ENCODE measurements at regions not wholly inside any gene's neighbourhood (a gene's known extent, or its start where the extent isn't known, plus 50 kb on each side); places are given as distances from the start of the nearest gene placed in this dataset.

- no peak for TF ChIP-seq ZMIZ1 (IDR thresholded peaks at IDR 0.05; ENCODE audit: low read depth in 2 of 2, low read length in 2 of 2)
- TF ChIP-seq OTX1 (CRISPR knock-in tag; IDR thresholded peaks at IDR 0.05) = no peak
- TF ChIP-seq ZNF282 (CRISPR knock-in tag; IDR thresholded peaks at IDR 0.05) = no peak
These were observed 213.9 kb upstream of the SSTR4 start (continued) for GRCh38 chr20:22821081-22821727.

- no peak for ATAC-seq
- no TSS peak for BruUV-seq (replicated peaks)
- peaks cover 3 to 4% of the 10 kb centered on the region in 2 experiments; a peak in 4 of 5 replicates for H3K4me1 ChIP-seq (replicated peaks in 1 of 2; ENCODE audit: control insufficient read depth in 2 of 2, insufficient read depth in 2 of 2, low read length in 2 of 2)
- H3K27me3 ChIP-seq (ENCODE audit: control insufficient read depth in 2 of 2, insufficient read depth in 2 of 2, low read length in 2 of 2) = no peaks in the 10 kb centered on the region
- no peaks in the 10 kb centered on the region for H3K79me2 ChIP-seq (ENCODE audit: control insufficient read depth, insufficient read depth, low read length)
- H2AFZ ChIP-seq (ENCODE audit: low read depth, low read length) = no peak overlapping the region
- no peak overlapping the region for H3K4me2 ChIP-seq (ENCODE audit: insufficient read depth, low read length)
- no peak overlapping the region for H3K27ac ChIP-seq (ENCODE audit: extremely low read depth, low read depth, low read length)
- TF ChIP-seq NR2C1 (IDR thresholded peaks at IDR 0.05) (no peak), NR2C1 (tag; IDR thresholded peaks at IDR 0.05) (no peak), GTF2F1 (IDR thresholded peaks at IDR 0.05; ENCODE audit: low read depth, low read length) (no peak), KLF6 (CRISPR knock-in tag; IDR thresholded peaks at IDR 0.05; ENCODE audit: borderline replicate concordance) (no peak), CBX8 (IDR thresholded peaks at IDR 0.05; ENCODE audit: borderline replicate concordance, extremely low read depth, low read depth, low read length, poor library complexity, severe bottlenecking) (no peak)
- H3K9me3 ChIP-seq (replicated peaks; ENCODE audit: control insufficient read depth, insufficient read depth, low read depth, low read length) = no peaks in the 10 kb centered on the region
- H3K4me3 ChIP-seq = no peak overlapping the region
- no peak overlapping the region for H3K9ac ChIP-seq (ENCODE audit: insufficient read depth in 1 of 2, low read depth in 2 of 2, low read length in 2 of 2)
- intact Hi-C loops (cut with micrococcal nuclease) = no loop called here
- FAIRE-seq = no peak
- ChIA-PET POLR2A (interaction anchor here (1.2 kb wide), 1 partner anchor 521 kb away, joined by 4 read pairs; no protein-coding TSS in a partner anchor), CTCF (ENCODE audit: low intra/inter-chr PET ratio) (no interaction called here)
- DNase-seq (ENCODE audit: extremely low read depth in 1 of 4, low spot score in 3 of 4) = no peak
- no peaks in the 10 kb centered on the region for H4K20me1 ChIP-seq (replicated peaks; ENCODE audit: control insufficient read depth, insufficient read depth, low read length)
- in situ Hi-C loops (cut with MboI) = no loop called here
- 64% methylated on average over 3 of the region's 4 CpGs for WGBS (ENCODE audit: insufficient coverage, low coverage, missing lambda C conversion rate)
- H3K36me3 ChIP-seq (ENCODE audit: control insufficient read depth, insufficient read depth, low read length) = no peaks in the 10 kb centered on the region
- no peaks in the 10 kb centered on the region for H3K9me1 ChIP-seq (ENCODE audit: control insufficient read depth, insufficient read depth, low read length)
These were observed 213.3 kb upstream of the SSTR4 start for GRCh38 chr20:22821796-22822195.

All from K562 (cell line).